T-helper 1 cell treated with Interleukin-12 subunit alpha and Interleukin-12 subunit beta and Interleukin-4 antibody, amounts not matched to agents 30 μg/mL and 1 μg/mL, for 36 hours (primary cell): ENCODE measurements at regions not wholly inside any gene's neighbourhood (a gene's known extent, or its start where the extent isn't known, plus 50 kb on each side); places are given as distances from the start of the nearest gene placed in this dataset.
"Not testable (repeated sequence)": the region's sequence is repeated elsewhere in the genome, so short reads cannot be mapped to it uniquely, and the experiment has no call there.

ENCODE experiments used
- H3K27ac Mint-ChIP-seq: one replicate; pipeline ENCODE4 v1.8.0; 2021; ENCODE audit warnings: mild to moderate bottlenecking, mixed read lengths
- H3K27me3 Mint-ChIP-seq: one replicate; pipeline ENCODE4 v1.8.0; 2021; ENCODE audit warnings: low read depth, mixed read lengths
- H3K36me3 Mint-ChIP-seq: one replicate; pipeline ENCODE4 v1.8.0; 2021; ENCODE audit warnings: low read depth, mixed read lengths
- H3K4me1 Mint-ChIP-seq: one replicate; pipeline ENCODE4 v1.8.0; 2021; ENCODE audit warnings: low read depth, mixed read lengths
- H3K4me3 Mint-ChIP-seq: one replicate; pipeline ENCODE4 v1.8.0; 2021; ENCODE audit warnings: mild to moderate bottlenecking, moderate library complexity, mixed read lengths
- H3K9me3 Mint-ChIP-seq: one replicate; pipeline ENCODE4 v1.8.0; 2021; ENCODE audit warnings: mixed read lengths

- Mint-ChIP-seq H3K36me3 (no peaks in the 10 kb centered on the region), H3K9me3 (no peaks in the 10 kb centered on the region), H3K27ac (no peak overlapping the region), H3K4me1 (peaks cover 11% of the 10 kb centered on the region), H3K4me3 (no peak overlapping the region), H3K27me3 (peaks cover 18% of the 10 kb centered on the region)
Observed at GRCh38 chr12:75759196-75759595, 247.8 kb upstream of the KRR1 start.

GRCh38 chr12:75756771-75757170 is 245.4 kb upstream of the KRR1 start:
- H3K27ac Mint-ChIP-seq = no peak overlapping the region
- no peaks in the 10 kb centered on the region for H3K9me3 Mint-ChIP-seq
- H3K4me3 Mint-ChIP-seq = no peak overlapping the region
- H3K27me3 Mint-ChIP-seq = peaks cover 13% of the 10 kb centered on the region
- H3K36me3 Mint-ChIP-seq = no peaks in the 10 kb centered on the region
- peaks cover 12% of the 10 kb centered on the region for H3K4me1 Mint-ChIP-seq

- Mint-ChIP-seq H3K27me3 (peaks cover 13% of the 10 kb centered on the region), H3K27ac (no peak overlapping the region), H3K9me3 (no peaks in the 10 kb centered on the region), H3K36me3 (no peaks in the 10 kb centered on the region), H3K4me1 (peaks cover 12% of the 10 kb centered on the region), H3K4me3 (no peak overlapping the region)
Observed at GRCh38 chr12:75756111-75756510, 244.7 kb upstream of the KRR1 start.

GRCh38 chr12:75754698-75755097 is 243.3 kb upstream of the KRR1 start:
- H3K4me1 Mint-ChIP-seq = peaks cover 12% of the 10 kb centered on the region
- peaks cover 10% of the 10 kb centered on the region for H3K27me3 Mint-ChIP-seq
- peaks cover 4% of the 10 kb centered on the region for H3K9me3 Mint-ChIP-seq
- H3K27ac Mint-ChIP-seq = no peak overlapping the region
- H3K4me3 Mint-ChIP-seq = peak overlapping the region; percentile 26
- H3K36me3 Mint-ChIP-seq = no peaks in the 10 kb centered on the region

GRCh38 chr12:75754141-75754540 is 242.7 kb upstream of the KRR1 start:
- Mint-ChIP-seq H3K27me3 (peaks cover 8% of the 10 kb centered on the region), H3K36me3 (no peaks in the 10 kb centered on the region), H3K4me1 (peaks cover 12% of the 10 kb centered on the region), H3K4me3 (peak overlapping the region; percentile 26), H3K27ac (no peak overlapping the region), H3K9me3 (peaks cover 4% of the 10 kb centered on the region)

- no peaks in the 10 kb centered on the region for H3K36me3 Mint-ChIP-seq
- peaks cover 8% of the 10 kb centered on the region for H3K27me3 Mint-ChIP-seq
- H3K4me3 Mint-ChIP-seq = no peak overlapping the region
Observed at GRCh38 chr12:75751769-75752471, 240.5 kb upstream of the KRR1 start.

GRCh38 chr12:75750716-75751306 is 239.4 kb upstream of the KRR1 start:
- Mint-ChIP-seq H3K9me3 (peaks cover 4% of the 10 kb centered on the region), H3K4me1 (peaks cover 12% of the 10 kb centered on the region), H3K36me3 (no peaks in the 10 kb centered on the region), H3K27ac (no peak overlapping the region), H3K4me3 (no peak overlapping the region), H3K27me3 (peaks cover 8% of the 10 kb centered on the region)

More at GRCh38 chr12:75751769-75752471, 240.5 kb upstream of the KRR1 start:
- Mint-ChIP-seq H3K4me1 (peaks cover 12% of the 10 kb centered on the region), H3K9me3 (peaks cover 4% of the 10 kb centered on the region), H3K27ac (no peak overlapping the region)

GRCh38 chr12:75748990-75749389 is 237.6 kb upstream of the KRR1 start:
- H3K4me1 Mint-ChIP-seq, H3K9me3 Mint-ChIP-seq, H3K36me3 Mint-ChIP-seq, H3K27ac Mint-ChIP-seq, H3K4me3 Mint-ChIP-seq: not testable (repeated sequence)
- peaks cover 18% of the 10 kb centered on the region for H3K27me3 Mint-ChIP-seq

GRCh38 chr12:75748136-75748535 is 236.7 kb upstream of the KRR1 start:
- Mint-ChIP-seq H3K27ac (no peak overlapping the region), H3K36me3 (no peaks in the 10 kb centered on the region), H3K27me3 (peaks cover 18% of the 10 kb centered on the region), H3K4me3 (no peak overlapping the region), H3K4me1 (no peaks in the 10 kb centered on the region), H3K9me3 (peaks cover 4% of the 10 kb centered on the region)

GRCh38 chr12:75747572-75748021 is 236.2 kb upstream of the KRR1 start:
- H3K4me1 Mint-ChIP-seq = no peaks in the 10 kb centered on the region
- no peak overlapping the region for H3K27ac Mint-ChIP-seq
- no peaks in the 10 kb centered on the region for H3K36me3 Mint-ChIP-seq
- H3K27me3 Mint-ChIP-seq = peaks cover 20% of the 10 kb centered on the region
- H3K4me3 Mint-ChIP-seq = no peak overlapping the region
- peaks cover 4% of the 10 kb centered on the region for H3K9me3 Mint-ChIP-seq

- H3K4me1 Mint-ChIP-seq = no peaks in the 10 kb centered on the region
- peaks cover 22% of the 10 kb centered on the region for H3K27me3 Mint-ChIP-seq
- peaks cover 2% of the 10 kb centered on the region for H3K36me3 Mint-ChIP-seq
- H3K27ac Mint-ChIP-seq = no peak overlapping the region
- no peak overlapping the region for H3K4me3 Mint-ChIP-seq
- peaks cover 4% of the 10 kb centered on the region for H3K9me3 Mint-ChIP-seq
Observed at GRCh38 chr12:75746621-75747020, 235.2 kb upstream of the KRR1 start.

- Mint-ChIP-seq H3K4me1 (no peaks in the 10 kb centered on the region), H3K27me3 (peaks cover 19% of the 10 kb centered on the region), H3K27ac (no peak overlapping the region), H3K36me3 (peaks cover 2% of the 10 kb centered on the region), H3K4me3 (no peak overlapping the region), H3K9me3 (peaks cover under 1% of the 10 kb centered on the region)
Observed at GRCh38 chr12:75744607-75745256, 233.3 kb upstream of the KRR1 start.

- H3K36me3 Mint-ChIP-seq = peaks cover 2% of the 10 kb centered on the region
- H3K9me3 Mint-ChIP-seq = no peaks in the 10 kb centered on the region
- no peak overlapping the region for H3K27ac Mint-ChIP-seq
- H3K4me1 Mint-ChIP-seq = peaks cover 5% of the 10 kb centered on the region
- H3K4me3 Mint-ChIP-seq = no peak overlapping the region
- H3K27me3 Mint-ChIP-seq = peaks cover 14% of the 10 kb centered on the region
Observed at GRCh38 chr12:75742961-75743360, 231.6 kb upstream of the KRR1 start.

GRCh38 chr12:75742048-75742447 is 230.6 kb upstream of the KRR1 start:
- Mint-ChIP-seq H3K36me3 (peaks cover 2% of the 10 kb centered on the region), H3K9me3 (no peaks in the 10 kb centered on the region), H3K27me3 (peaks cover 14% of the 10 kb centered on the region), H3K4me1 (peaks cover 5% of the 10 kb centered on the region), H3K4me3 (no peak overlapping the region), H3K27ac (no peak overlapping the region)

- H3K9me3 Mint-ChIP-seq = no peaks in the 10 kb centered on the region
- H3K4me3 Mint-ChIP-seq = no peak overlapping the region
- peaks cover 16% of the 10 kb centered on the region for H3K27me3 Mint-ChIP-seq
- H3K4me1 Mint-ChIP-seq = peaks cover 5% of the 10 kb centered on the region
- H3K36me3 Mint-ChIP-seq = peaks cover 2% of the 10 kb centered on the region
- H3K27ac Mint-ChIP-seq = no peak overlapping the region
Observed at GRCh38 chr12:75739912-75740311, 228.5 kb upstream of the KRR1 start.
